ENCODE measurements at regions not wholly inside any gene's neighbourhood (a gene's known extent, or its start where the extent isn't known, plus 50 kb on each side); places are given as distances from the start of the nearest gene placed in this dataset.

DNA sequence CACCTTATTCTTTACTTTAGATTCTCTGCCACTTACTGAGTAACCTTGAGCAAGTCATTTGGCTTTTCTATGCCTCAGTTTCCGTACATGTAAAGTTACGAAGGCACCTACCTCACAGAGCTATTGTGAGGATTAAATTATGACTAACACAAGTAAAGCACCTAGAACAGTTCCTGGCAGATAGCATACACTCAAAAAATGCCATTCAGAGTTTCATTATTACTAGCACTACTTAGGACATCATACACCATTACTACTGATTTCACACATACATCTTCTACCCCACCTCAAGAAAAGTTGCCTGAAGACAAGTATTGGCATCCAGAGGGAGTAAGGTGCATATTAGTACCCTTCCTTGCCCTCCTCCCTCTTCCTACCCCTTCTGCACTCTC, 107.8 kb downstream of the OGFRL1 start:
- H3K79me2 ChIP-seq (ENCODE audit: control insufficient read depth, low read length), result no peaks in the 10 kb centered on the region
- peaks cover 24% of the 10 kb centered on the region for H3K27me3 ChIP-seq (ENCODE audit: control insufficient read depth, low read length)
- no peaks in the 10 kb centered on the region for H3K9me3 ChIP-seq (ENCODE audit: control insufficient read depth, insufficient read depth, low read length)
- H3K4me2 ChIP-seq (ENCODE audit: low read length), result no peak overlapping the region
- H3K9me2 ChIP-seq (replicated peaks; ENCODE audit: control insufficient read depth, low read length), result no peaks in the 10 kb centered on the region
- no peak overlapping the region for H3K4me3 ChIP-seq (ENCODE audit: low read length)
- no peaks in the 10 kb centered on the region for H4K20me1 ChIP-seq (ENCODE audit: control insufficient read depth, insufficient read depth, low read depth, low read length)
- H3K36me3 ChIP-seq (ENCODE audit: control insufficient read depth, low read length), result no peaks in the 10 kb centered on the region
- H3F3A ChIP-seq (ENCODE audit: control insufficient read depth, insufficient read depth), result no peaks in the 10 kb centered on the region
- H3K4me1 ChIP-seq (ENCODE audit: control insufficient read depth, low read length), result no peaks in the 10 kb centered on the region
- TF ChIP-seq EZH2phosphoT487 (IDR thresholded peaks at IDR 0.05; ENCODE audit: borderline replicate concordance, low read length), result no peak
- TF ChIP-seq, protein P1, sequence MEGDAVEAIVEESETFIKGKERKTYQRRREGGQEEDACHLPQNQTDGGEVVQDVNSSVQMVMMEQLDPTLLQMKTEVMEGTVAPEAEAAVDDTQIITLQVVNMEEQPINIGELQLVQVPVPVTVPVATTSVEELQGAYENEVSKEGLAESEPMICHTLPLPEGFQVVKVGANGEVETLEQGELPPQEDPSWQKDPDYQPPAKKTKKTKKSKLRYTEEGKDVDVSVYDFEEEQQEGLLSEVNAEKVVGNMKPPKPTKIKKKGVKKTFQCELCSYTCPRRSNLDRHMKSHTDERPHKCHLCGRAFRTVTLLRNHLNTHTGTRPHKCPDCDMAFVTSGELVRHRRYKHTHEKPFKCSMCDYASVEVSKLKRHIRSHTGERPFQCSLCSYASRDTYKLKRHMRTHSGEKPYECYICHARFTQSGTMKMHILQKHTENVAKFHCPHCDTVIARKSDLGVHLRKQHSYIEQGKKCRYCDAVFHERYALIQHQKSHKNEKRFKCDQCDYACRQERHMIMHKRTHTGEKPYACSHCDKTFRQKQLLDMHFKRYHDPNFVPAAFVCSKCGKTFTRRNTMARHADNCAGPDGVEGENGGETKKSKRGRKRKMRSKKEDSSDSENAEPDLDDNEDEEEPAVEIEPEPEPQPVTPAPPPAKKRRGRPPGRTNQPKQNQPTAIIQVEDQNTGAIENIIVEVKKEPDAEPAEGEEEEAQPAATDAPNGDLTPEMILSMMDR (IDR thresholded peaks at IDR 0.05; ENCODE audit: low read depth, low read length, poor library complexity, severe bottlenecking), result no peak
- no peak overlapping the region for H3K27ac ChIP-seq (ENCODE audit: low read depth, low read length)

DNA sequence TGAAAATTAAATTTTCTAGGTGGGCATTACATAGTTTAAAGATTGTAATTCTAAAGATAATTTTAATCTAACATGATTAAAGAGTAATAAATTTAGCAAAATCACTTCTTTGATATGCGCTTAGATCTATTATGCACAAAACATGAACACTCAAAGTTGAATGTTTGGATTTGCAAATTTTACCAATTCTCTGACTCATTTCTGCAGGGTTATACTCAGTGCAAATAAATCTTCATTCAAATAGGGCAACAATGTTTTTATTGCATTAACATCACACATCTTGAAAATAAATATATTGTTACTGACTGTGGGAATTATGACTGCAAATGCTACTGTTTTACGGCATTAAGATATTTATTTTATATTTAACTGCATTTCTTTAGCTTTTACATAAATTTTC, 110.7 kb downstream of the OGFRL1 start:
- Histone ChIP-seq H3K27ac (ENCODE audit: low read depth, low read length) (no peak overlapping the region), H3K4me1 (ENCODE audit: control insufficient read depth, low read length) (no peaks in the 10 kb centered on the region), H3K4me3 (ENCODE audit: low read length) (no peak overlapping the region), H3K36me3 (ENCODE audit: control insufficient read depth, low read length) (no peaks in the 10 kb centered on the region), H3K9me3 (ENCODE audit: control insufficient read depth, insufficient read depth, low read length) (no peaks in the 10 kb centered on the region), H3K9me2 (replicated peaks; ENCODE audit: control insufficient read depth, low read length) (no peaks in the 10 kb centered on the region), H3K4me2 (ENCODE audit: low read length) (no peak overlapping the region), H3K79me2 (ENCODE audit: control insufficient read depth, low read length) (no peaks in the 10 kb centered on the region), H3F3A (ENCODE audit: control insufficient read depth, insufficient read depth) (no peaks in the 10 kb centered on the region), H3K27me3 (ENCODE audit: control insufficient read depth, low read length) (peaks cover 16% of the 10 kb centered on the region), H4K20me1 (ENCODE audit: control insufficient read depth, insufficient read depth, low read depth, low read length) (no peaks in the 10 kb centered on the region)
- TF ChIP-seq, protein P1 (IDR thresholded peaks at IDR 0.05; ENCODE audit: low read depth, low read length, poor library complexity, severe bottlenecking), result no peak
- TF ChIP-seq EZH2phosphoT487 (IDR thresholded peaks at IDR 0.05; ENCODE audit: borderline replicate concordance, low read length), result no peak

DNA sequence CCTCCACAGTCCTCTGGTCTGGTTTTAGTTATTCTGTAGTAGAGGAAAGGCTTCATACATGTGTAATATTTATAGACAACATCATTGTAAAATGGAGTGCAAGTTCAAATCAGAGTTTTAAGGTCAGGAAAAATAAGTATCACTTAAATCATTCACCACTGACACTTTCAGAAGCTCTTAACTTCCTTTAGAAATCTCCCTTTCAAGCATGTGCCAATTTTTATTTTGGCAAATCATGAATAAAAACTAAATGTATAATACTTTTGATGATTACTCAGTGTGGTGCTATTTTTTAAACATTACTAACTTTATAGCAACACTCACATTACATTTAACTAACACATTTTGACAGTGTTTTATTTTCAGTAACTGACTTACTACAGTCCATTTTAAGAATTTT, 112.2 kb downstream of the OGFRL1 start:
- H3K9me2 ChIP-seq (replicated peaks; ENCODE audit: control insufficient read depth, low read length), result no peaks in the 10 kb centered on the region
- H3K27me3 ChIP-seq (ENCODE audit: control insufficient read depth, low read length), result peaks cover 13% of the 10 kb centered on the region
- no peaks in the 10 kb centered on the region for H3K36me3 ChIP-seq (ENCODE audit: control insufficient read depth, low read length)
- H3K27ac ChIP-seq (ENCODE audit: low read depth, low read length), result no peak overlapping the region
- TF ChIP-seq, protein P1 (IDR thresholded peaks at IDR 0.05; ENCODE audit: low read depth, low read length, poor library complexity, severe bottlenecking), result no peak
- TF ChIP-seq EZH2phosphoT487 (IDR thresholded peaks at IDR 0.05; ENCODE audit: borderline replicate concordance, low read length), result no peak
- no peaks in the 10 kb centered on the region for H3K9me3 ChIP-seq (ENCODE audit: control insufficient read depth, insufficient read depth, low read length)
- no peak overlapping the region for H3K4me3 ChIP-seq (ENCODE audit: low read length)
- H3K79me2 ChIP-seq (ENCODE audit: control insufficient read depth, low read length), result no peaks in the 10 kb centered on the region
- no peaks in the 10 kb centered on the region for H3F3A ChIP-seq (ENCODE audit: control insufficient read depth, insufficient read depth)
- no peak overlapping the region for H3K4me2 ChIP-seq (ENCODE audit: low read length)
- H3K4me1 ChIP-seq (ENCODE audit: control insufficient read depth, low read length), result no peaks in the 10 kb centered on the region
- H4K20me1 ChIP-seq (ENCODE audit: control insufficient read depth, insufficient read depth, low read depth, low read length), result no peaks in the 10 kb centered on the region

DNA sequence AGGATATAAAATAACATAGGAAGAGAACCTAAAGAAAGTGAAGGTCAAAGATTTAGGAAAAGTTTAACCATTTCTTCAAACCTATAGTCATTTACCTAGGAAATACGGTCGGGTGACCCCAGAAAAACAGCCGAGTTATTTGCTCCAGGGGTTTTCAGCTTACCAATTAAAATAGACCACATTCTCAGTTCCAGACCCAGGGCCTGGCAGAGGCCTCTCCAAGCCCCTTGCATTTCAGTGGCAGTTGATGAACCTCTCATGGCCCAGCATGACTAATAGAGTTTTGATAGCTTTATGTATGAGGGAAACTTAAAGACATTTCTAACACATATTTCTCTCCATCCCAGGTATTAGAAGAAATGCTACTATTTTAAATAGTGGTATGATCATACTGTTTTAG, 113.5 kb downstream of the OGFRL1 start:
- TF ChIP-seq, protein P1 (IDR thresholded peaks at IDR 0.05; ENCODE audit: low read depth, low read length, poor library complexity, severe bottlenecking), result no peak
- TF ChIP-seq EZH2phosphoT487 (IDR thresholded peaks at IDR 0.05; ENCODE audit: borderline replicate concordance, low read length), result no peak
- Histone ChIP-seq H3K4me2 (ENCODE audit: low read length) (no peak overlapping the region), H3K27me3 (ENCODE audit: control insufficient read depth, low read length) (peaks cover 8% of the 10 kb centered on the region), H3K4me3 (ENCODE audit: low read length) (no peak overlapping the region), H3K79me2 (ENCODE audit: control insufficient read depth, low read length) (no peaks in the 10 kb centered on the region), H4K20me1 (ENCODE audit: control insufficient read depth, insufficient read depth, low read depth, low read length) (no peaks in the 10 kb centered on the region), H3K9me3 (ENCODE audit: control insufficient read depth, insufficient read depth, low read length) (no peaks in the 10 kb centered on the region), H3K4me1 (ENCODE audit: control insufficient read depth, low read length) (no peaks in the 10 kb centered on the region), H3K9me2 (replicated peaks; ENCODE audit: control insufficient read depth, low read length) (no peaks in the 10 kb centered on the region), H3F3A (ENCODE audit: control insufficient read depth, insufficient read depth) (no peaks in the 10 kb centered on the region), H3K36me3 (ENCODE audit: control insufficient read depth, low read length) (no peaks in the 10 kb centered on the region), H3K27ac (ENCODE audit: low read depth, low read length) (no peak overlapping the region)

Measured in DOHH2 (cell line).